ENCODE measurements at regions not wholly inside any gene's neighbourhood (a gene's known extent, or its start where the extent isn't known, plus 50 kb on each side); places are given as distances from the start of the nearest gene placed in this dataset.

- DNase-seq: no peak
- TF ChIP-seq CTCF (IDR thresholded peaks at IDR 0.05): no peak
- no peaks in the 10 kb centered on the region for H3K36me3 Mint-ChIP-seq (ENCODE audit: low read depth)
These were observed 279.5 kb upstream of the ADAMTS16 start for GRCh38 chr5:4860631-4861030.

GRCh38 chr5:4862500-4862899 is 277.6 kb upstream of the ADAMTS16 start:
- intact Hi-C loops (cut with micrococcal nuclease): no loop called here

More at GRCh38 chr5:4860631-4861030, 279.5 kb upstream of the ADAMTS16 start:
- H3K27ac Mint-ChIP-seq: no peak overlapping the region
- H3K9me3 Mint-ChIP-seq: no peaks in the 10 kb centered on the region
- CTCF ChIA-PET: no interaction called here
- intact Hi-C loops (cut with micrococcal nuclease): no loop called here
- POLR2A ChIA-PET: no interaction called here
- no peak for ATAC-seq (ENCODE audit: low read depth)
- no peaks in the 10 kb centered on the region for H3K27me3 Mint-ChIP-seq
- H3K4me1 Mint-ChIP-seq: no peaks in the 10 kb centered on the region
- H3K4me3 Mint-ChIP-seq: no peak overlapping the region

GRCh38 chr5:4866131-4866659 is 273.9 kb upstream of the ADAMTS16 start:
- no peak for TF ChIP-seq CTCF (IDR thresholded peaks at IDR 0.05)
- no peak overlapping the region for H3K27ac Mint-ChIP-seq
- ChIA-PET POLR2A (no interaction called here), CTCF (no interaction called here)
- no peaks in the 10 kb centered on the region for H3K4me1 Mint-ChIP-seq
- no peaks in the 10 kb centered on the region for H3K36me3 Mint-ChIP-seq (ENCODE audit: low read depth)
- no peaks in the 10 kb centered on the region for H3K27me3 Mint-ChIP-seq
- no peaks in the 10 kb centered on the region for H3K9me3 Mint-ChIP-seq
- intact Hi-C loops (cut with micrococcal nuclease): no loop called here
- no peak for DNase-seq
- ATAC-seq (ENCODE audit: low read depth): no peak
- no peak overlapping the region for H3K4me3 Mint-ChIP-seq

More at GRCh38 chr5:4862500-4862899, 277.6 kb upstream of the ADAMTS16 start:
- no peaks in the 10 kb centered on the region for H3K9me3 Mint-ChIP-seq
- no peaks in the 10 kb centered on the region for H3K4me1 Mint-ChIP-seq
- no peak overlapping the region for H3K27ac Mint-ChIP-seq
- no peak for TF ChIP-seq CTCF (IDR thresholded peaks at IDR 0.05)
- H3K27me3 Mint-ChIP-seq: no peaks in the 10 kb centered on the region
- H3K36me3 Mint-ChIP-seq (ENCODE audit: low read depth): no peaks in the 10 kb centered on the region
- POLR2A ChIA-PET: no interaction called here
- ATAC-seq (ENCODE audit: low read depth): no peak
- no peak overlapping the region for H3K4me3 Mint-ChIP-seq
- CTCF ChIA-PET: no interaction called here
- DNase-seq: no peak

- intact Hi-C loops (cut with micrococcal nuclease): no loop called here
- Mint-ChIP-seq H3K4me1 (no peaks in the 10 kb centered on the region), H3K9me3 (no peaks in the 10 kb centered on the region), H3K27me3 (no peaks in the 10 kb centered on the region), H3K4me3 (no peak overlapping the region), H3K36me3 (ENCODE audit: low read depth) (no peaks in the 10 kb centered on the region), H3K27ac (no peak overlapping the region)
- ATAC-seq (ENCODE audit: low read depth): no peak
- CTCF ChIA-PET: no interaction called here
- DNase-seq: no peak
- TF ChIP-seq CTCF (IDR thresholded peaks at IDR 0.05): no peak
- POLR2A ChIA-PET: no interaction called here
These were observed 273.3 kb upstream of the ADAMTS16 start for GRCh38 chr5:4866817-4867216.

GRCh38 chr5:4868140-4868735 is 271.9 kb upstream of the ADAMTS16 start:
- no peak for TF ChIP-seq CTCF (IDR thresholded peaks at IDR 0.05)
- Mint-ChIP-seq H3K27ac (no peak overlapping the region), H3K4me3 (no peak overlapping the region), H3K36me3 (ENCODE audit: low read depth) (no peaks in the 10 kb centered on the region), H3K4me1 (no peaks in the 10 kb centered on the region), H3K9me3 (no peaks in the 10 kb centered on the region), H3K27me3 (no peaks in the 10 kb centered on the region)
- ChIA-PET CTCF (no interaction called here), POLR2A (no interaction called here)
- no peak for DNase-seq
- intact Hi-C loops (cut with micrococcal nuclease): no loop called here
- ATAC-seq (ENCODE audit: low read depth): no peak

All from activated B cell treated with CpG ODN at 0.5 μM for 24 hours (primary cell).